ENCODE measurements at regions not wholly inside any gene's neighbourhood (a gene's known extent, or its start where the extent isn't known, plus 50 kb on each side); places are given as distances from the start of the nearest gene placed in this dataset.

DNA sequence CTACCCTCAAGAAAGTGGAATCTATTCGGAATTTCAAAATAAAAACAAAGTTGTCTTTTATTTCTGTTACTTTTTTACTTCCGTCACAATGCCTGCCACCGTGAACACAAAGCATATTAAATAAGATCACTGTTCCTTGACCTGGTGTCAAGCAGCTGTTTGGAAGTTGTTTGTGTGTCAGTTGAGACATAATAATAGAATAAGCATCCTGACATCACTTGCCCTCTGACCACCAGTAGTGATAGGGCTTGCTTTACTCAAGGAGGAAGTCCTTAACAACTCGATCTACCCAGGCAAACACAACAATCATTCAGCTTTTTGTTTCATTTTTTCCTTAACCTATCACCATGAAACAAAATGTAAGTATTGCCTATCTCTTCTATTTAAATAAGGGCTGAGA, 454.4 kb upstream of the RASGRP1 start:
- TF ChIP-seq, protein P1, sequence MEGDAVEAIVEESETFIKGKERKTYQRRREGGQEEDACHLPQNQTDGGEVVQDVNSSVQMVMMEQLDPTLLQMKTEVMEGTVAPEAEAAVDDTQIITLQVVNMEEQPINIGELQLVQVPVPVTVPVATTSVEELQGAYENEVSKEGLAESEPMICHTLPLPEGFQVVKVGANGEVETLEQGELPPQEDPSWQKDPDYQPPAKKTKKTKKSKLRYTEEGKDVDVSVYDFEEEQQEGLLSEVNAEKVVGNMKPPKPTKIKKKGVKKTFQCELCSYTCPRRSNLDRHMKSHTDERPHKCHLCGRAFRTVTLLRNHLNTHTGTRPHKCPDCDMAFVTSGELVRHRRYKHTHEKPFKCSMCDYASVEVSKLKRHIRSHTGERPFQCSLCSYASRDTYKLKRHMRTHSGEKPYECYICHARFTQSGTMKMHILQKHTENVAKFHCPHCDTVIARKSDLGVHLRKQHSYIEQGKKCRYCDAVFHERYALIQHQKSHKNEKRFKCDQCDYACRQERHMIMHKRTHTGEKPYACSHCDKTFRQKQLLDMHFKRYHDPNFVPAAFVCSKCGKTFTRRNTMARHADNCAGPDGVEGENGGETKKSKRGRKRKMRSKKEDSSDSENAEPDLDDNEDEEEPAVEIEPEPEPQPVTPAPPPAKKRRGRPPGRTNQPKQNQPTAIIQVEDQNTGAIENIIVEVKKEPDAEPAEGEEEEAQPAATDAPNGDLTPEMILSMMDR (IDR thresholded peaks at IDR 0.05 in 4 of 5, conservative IDR thresholded peaks at IDR 0.05 in 1 of 5): no peak
- no peak for TF ChIP-seq POLR2A (IDR thresholded peaks at IDR 0.05)
